MM.1S (cell line): ENCODE measurements at regions not wholly inside any gene's neighbourhood (a gene's known extent, or its start where the extent isn't known, plus 50 kb on each side); places are given as distances from the start of the nearest gene placed in this dataset.

Source experiments
- EZH2 ChIP-seq: fragments of 300-600 bp; sonication (generic); optimal IDR thresholded peaks from 2 replicates; pipeline ENCODE3; 2017; ENCODE audit warnings: low read depth, mild to moderate bottlenecking, antibody characterized with exemption, low read length, mixed read lengths
- EZH2phosphoT487 ChIP-seq: fragments of 300-600 bp; sonication (generic); IDR thresholded peaks from 2 replicates; pipeline ENCODE4 v1.6.1; 2018; ENCODE audit warnings: antibody characterized with exemption, low read length
- TF ChIP-seq, protein P1 (sequence below): fragments of 300-600 bp; sonication (generic); IDR thresholded peaks from 2 replicates; pipeline ENCODE4 v1.5.1; 2016; ENCODE audit warnings: antibody characterized with exemption, low read length, mixed read lengths

DNA sequence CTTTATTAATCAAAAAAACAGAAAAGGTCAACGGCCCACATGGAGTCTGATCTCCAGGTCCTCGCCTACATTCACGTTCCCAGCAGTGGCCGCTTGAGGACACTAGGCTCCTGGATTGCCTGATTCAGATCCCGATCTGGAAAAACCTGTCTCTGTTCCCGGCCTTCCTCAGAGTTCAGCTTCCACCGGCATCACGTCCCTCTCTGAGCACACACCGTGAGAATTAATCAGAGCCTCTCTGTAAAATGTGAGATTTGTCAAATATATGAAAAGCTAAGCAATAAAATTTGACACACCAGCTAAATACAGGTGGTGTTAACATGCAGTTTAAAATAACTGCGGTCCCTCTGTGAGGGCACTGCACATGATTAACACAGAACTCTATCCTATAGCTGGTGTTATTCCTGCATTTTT lies 122.8 kb upstream of the COL21A1 start:
- TF ChIP-seq, protein P1, sequence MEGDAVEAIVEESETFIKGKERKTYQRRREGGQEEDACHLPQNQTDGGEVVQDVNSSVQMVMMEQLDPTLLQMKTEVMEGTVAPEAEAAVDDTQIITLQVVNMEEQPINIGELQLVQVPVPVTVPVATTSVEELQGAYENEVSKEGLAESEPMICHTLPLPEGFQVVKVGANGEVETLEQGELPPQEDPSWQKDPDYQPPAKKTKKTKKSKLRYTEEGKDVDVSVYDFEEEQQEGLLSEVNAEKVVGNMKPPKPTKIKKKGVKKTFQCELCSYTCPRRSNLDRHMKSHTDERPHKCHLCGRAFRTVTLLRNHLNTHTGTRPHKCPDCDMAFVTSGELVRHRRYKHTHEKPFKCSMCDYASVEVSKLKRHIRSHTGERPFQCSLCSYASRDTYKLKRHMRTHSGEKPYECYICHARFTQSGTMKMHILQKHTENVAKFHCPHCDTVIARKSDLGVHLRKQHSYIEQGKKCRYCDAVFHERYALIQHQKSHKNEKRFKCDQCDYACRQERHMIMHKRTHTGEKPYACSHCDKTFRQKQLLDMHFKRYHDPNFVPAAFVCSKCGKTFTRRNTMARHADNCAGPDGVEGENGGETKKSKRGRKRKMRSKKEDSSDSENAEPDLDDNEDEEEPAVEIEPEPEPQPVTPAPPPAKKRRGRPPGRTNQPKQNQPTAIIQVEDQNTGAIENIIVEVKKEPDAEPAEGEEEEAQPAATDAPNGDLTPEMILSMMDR: no peak
- TF ChIP-seq EZH2 (no peak), EZH2phosphoT487 (no peak)
